RWPE1 (cell line): ENCODE measurements at regions not wholly inside any gene's neighbourhood (a gene's known extent, or its start where the extent isn't known, plus 50 kb on each side); places are given as distances from the start of the nearest gene placed in this dataset.
A peak's percentile ranks its signal among the peaks of the same experiment; 100 is the strongest.

ENCODE experiments used
- CTCF ChIA-PET: fragments of 350-600 bp; sonication (Branson Sonifier 250); formaldehyde crosslinking; extraction: SDS; loops from one replicate; lab custom pipeline; 2021; lab: Yijun Ruan, JAX
- POLR2A ChIA-PET: fragments of 400-600 bp; formaldehyde crosslinking; extraction: SDS; loops from one replicate; lab custom pipeline; 2020; ENCODE audit warnings: antibody characterized with exemption; ENCODE audit not compliant: low non-redundant PET; lab: Yijun Ruan, JAX
- DNase-seq: peaks from one replicate; pipeline ENCODE4 v3.0.0; 2012; ENCODE audit warnings: low spot score
- H3K27ac ChIP-seq: fragments of 450-650 bp; 2 replicates; pipeline ENCODE4 v1.5.1; 2017
- TF ChIP-seq, protein P1 (sequence below): fragments of 450-650 bp; conservative IDR thresholded peaks from 2 replicates; pipeline ENCODE4 v1.5.1; 2017; ENCODE audit warnings: low read depth, mild to moderate bottlenecking

DNA sequence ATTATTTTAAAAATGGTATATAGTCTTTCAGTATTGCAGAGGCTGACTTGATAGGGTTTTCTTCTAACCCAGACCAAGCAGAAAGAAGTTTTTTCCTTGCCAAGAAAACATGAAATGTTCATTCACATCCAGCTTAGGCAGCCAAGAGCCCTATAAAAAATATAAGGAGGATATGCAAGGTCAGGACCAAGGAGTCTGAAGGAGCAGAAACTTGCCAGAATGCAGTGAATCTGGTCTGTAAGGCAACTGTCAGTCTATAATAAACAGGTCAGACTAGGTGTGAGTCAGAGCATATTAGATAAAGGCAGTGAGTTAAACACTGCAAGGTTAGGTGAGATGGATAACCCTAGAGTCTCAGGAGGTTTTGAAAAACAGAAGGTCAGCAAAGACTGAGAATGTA, 645.5 kb downstream of the C12orf50 start:
- ChIA-PET POLR2A (no interaction called here), CTCF (no interaction called here)
- no peak overlapping the region for H3K27ac ChIP-seq
- DNase-seq = peak; percentile 20
- TF ChIP-seq, protein P1, sequence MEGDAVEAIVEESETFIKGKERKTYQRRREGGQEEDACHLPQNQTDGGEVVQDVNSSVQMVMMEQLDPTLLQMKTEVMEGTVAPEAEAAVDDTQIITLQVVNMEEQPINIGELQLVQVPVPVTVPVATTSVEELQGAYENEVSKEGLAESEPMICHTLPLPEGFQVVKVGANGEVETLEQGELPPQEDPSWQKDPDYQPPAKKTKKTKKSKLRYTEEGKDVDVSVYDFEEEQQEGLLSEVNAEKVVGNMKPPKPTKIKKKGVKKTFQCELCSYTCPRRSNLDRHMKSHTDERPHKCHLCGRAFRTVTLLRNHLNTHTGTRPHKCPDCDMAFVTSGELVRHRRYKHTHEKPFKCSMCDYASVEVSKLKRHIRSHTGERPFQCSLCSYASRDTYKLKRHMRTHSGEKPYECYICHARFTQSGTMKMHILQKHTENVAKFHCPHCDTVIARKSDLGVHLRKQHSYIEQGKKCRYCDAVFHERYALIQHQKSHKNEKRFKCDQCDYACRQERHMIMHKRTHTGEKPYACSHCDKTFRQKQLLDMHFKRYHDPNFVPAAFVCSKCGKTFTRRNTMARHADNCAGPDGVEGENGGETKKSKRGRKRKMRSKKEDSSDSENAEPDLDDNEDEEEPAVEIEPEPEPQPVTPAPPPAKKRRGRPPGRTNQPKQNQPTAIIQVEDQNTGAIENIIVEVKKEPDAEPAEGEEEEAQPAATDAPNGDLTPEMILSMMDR = no peak

DNA sequence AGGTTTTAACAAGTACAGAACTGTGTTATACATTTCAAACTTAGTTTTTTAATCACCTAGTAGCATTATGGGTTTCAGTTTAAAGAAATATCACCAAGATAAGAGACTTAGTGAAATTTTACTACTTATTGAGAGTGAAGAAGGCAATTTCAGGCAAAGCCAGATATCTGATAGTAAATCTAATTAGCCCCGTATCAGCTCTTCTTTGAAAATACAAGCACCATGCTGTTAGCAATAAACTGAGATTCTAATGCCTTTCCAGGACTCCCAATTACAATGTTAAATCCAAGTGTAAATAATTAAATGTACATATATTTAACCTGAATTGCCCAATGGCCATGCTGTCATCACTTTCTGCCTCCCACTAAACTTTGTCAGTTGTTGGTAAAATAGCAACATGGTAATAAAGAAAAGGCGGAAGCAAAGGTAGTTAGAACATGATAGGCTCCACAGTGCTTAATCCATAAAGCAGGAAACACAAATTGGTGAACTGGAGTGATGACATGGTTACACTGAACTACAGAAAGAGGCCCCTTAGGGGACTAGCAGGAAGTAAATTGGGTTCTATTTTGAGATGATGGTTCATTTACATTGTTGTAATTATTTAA, 646.1 kb downstream of the C12orf50 start:
- TF ChIP-seq, protein P1 = no peak
- POLR2A ChIA-PET = no interaction called here
- H3K27ac ChIP-seq = no peak overlapping the region
- CTCF ChIA-PET = no interaction called here
- DNase-seq = no peak

DNA sequence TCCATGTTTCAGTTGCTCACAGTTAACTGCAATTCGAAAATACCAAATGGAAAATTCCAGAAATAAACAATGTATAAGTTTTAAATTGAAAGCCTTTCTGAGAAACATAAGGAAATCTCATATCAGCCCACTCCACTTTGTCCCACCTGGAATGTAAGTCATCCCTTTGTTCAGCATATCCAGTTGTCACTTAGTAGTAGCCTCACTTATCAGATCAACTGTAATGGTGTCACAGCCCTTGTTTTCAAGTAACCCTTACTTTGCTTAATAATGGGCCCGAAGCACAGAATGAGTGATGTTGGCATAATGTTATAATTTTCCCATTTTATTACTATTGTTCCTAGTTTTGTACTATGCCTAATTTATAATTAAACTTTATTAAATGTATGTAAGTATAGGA, 646.8 kb downstream of the C12orf50 start:
- CTCF ChIA-PET = no interaction called here

DNA sequence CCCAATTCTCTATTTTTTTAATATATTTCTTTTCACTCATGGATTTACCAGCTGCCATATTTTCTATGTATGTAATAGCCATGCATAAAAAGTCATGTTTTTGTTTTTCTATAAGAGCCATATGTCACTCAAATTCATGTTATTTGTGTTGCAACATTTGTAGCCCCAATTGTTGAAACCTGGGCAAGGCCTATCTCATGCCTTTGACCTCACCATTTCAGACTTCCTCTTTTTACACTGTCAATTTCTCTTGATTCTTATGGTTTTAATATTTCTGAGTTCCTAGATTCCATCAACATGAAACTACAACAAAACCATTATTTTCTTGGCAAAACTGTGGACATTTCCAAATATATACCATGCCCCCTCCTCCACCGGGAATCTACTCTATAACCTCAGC, 647.5 kb downstream of the C12orf50 start:
- TF ChIP-seq, protein P1 = no peak
- POLR2A ChIA-PET = no interaction called here

More for the DNA sequence above, 646.8 kb downstream of the C12orf50 start:
- TF ChIP-seq, protein P1 = no peak
- DNase-seq = no peak
- POLR2A ChIA-PET = no interaction called here
- H3K27ac ChIP-seq = no peak overlapping the region

DNA sequence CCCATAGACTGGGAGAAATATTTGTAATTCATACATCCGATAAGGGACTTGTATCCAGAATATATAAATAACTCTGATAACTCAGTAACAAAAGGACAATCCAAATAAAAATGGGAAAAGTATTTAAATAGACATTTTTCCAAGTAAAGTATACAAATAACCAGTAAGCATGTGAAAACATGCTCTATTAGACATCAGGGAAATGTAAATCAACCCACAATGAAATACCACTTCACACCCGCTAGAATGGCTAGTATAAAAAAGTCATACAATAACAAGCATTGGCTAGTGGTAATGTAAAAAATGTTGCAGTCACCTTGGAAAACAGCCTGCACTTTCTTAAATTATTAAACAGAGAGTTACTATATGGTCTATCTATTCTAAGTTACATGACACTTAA, 650.7 kb downstream of the C12orf50 start:
- ChIA-PET POLR2A (no interaction called here), CTCF (no interaction called here)
- TF ChIP-seq, protein P1 = no peak
- no peak for DNase-seq
- H3K27ac ChIP-seq = no peak overlapping the region

More for the DNA sequence above, 647.5 kb downstream of the C12orf50 start:
- CTCF ChIA-PET = no interaction called here
- DNase-seq = no peak
- H3K27ac ChIP-seq = no peak overlapping the region

DNA sequence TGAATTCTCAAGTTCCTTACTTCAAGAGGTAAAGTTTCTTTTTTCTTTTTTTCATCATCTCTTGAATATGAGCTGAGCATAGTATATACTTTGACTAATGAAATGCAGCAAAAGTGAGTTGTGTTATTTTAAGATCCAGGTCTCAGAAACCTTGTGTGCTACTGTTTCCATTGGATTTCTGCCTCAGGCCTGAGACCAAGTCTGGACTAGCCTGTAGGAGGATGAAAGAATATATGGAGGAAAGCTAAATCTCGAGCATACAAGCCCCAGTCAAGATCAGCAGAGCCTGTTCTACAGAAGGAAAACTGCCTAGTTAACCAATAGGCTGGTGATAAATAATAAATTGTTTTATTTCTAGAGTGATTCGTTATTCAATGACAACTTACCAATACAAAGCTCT, 652.5 kb downstream of the C12orf50 start:
- ChIA-PET POLR2A (no interaction called here), CTCF (no interaction called here)
- no peak overlapping the region for H3K27ac ChIP-seq
- TF ChIP-seq, protein P1 = no peak
- DNase-seq = no peak
